ENCODE measurements at regions not wholly inside any gene's neighbourhood (a gene's known extent, or its start where the extent isn't known, plus 50 kb on each side); places are given as distances from the start of the nearest gene placed in this dataset.
"Not testable (repeated sequence)": the region's sequence is repeated elsewhere in the genome, so short reads cannot be mapped to it uniquely, and the experiment has no call there.

DNA sequence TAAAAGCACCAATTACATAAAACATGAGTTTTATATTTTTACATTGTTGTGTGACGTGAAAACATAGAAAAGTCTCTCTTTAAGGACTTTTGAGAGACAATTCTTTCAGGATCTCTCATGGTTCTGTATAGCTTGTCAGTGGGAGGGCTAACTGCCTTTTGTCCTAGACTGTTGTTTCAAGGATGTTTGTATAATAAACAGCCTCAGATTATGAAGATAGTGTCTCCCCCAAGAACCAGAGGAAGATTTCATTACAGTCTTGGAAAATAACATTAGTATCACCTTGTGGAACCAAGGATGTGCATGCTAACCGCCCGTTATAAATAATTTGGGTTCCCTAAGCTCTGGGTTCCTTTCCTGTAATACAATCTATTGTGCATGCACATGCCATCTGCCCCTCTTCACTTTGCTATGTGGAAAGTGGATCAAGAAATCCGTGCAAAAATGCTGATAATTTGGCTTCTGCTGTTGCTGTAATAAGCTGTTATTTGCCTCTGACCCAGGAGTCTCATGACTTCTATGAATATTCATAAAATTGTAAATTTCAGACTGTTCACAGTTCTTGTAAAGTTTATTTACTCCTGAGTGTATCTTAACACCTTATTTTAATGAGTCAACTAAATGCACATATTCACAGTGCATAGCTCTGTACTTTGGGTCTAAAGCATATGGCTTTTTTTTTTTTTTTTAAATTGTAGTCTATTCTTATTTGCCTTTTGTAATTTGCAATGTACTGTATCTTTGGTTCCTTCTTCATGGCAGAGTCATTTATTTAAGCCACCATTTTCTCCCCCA, 265.5 kb downstream of the PTH2R start:
- H3K9me2 ChIP-seq (ENCODE audit: insufficient read depth), result no peaks in the 10 kb centered on the region
- H3K4me2 ChIP-seq, result no peak overlapping the region
- H3K79me2 ChIP-seq (ENCODE audit: low read depth), result no peaks in the 10 kb centered on the region
- no peak overlapping the region for H3K27ac ChIP-seq
- intact Hi-C loops (cut with micrococcal nuclease; ENCODE audit: unreplicated experiment), result no loop called here
- H3K27me3 ChIP-seq (ENCODE audit: insufficient read depth, low read depth), result no peaks in the 10 kb centered on the region
- no TSS peak for BruUV-seq (replicated peaks)
- ChIA-PET CTCF (no interaction called here), POLR2A (ENCODE audit: unreplicated experiment) (no interaction called here)
- DNase-seq, result no peak
- H3K4me1 ChIP-seq (replicated peaks; ENCODE audit: insufficient read depth), result no peaks in the 10 kb centered on the region
- H3K36me3 ChIP-seq (ENCODE audit: low read depth), result no peaks in the 10 kb centered on the region
- no peaks in the 10 kb centered on the region for H3F3A ChIP-seq (ENCODE audit: insufficient read depth, low read depth)
- no peaks in the 10 kb centered on the region for H4K20me1 ChIP-seq (ENCODE audit: insufficient read depth)
- H3K9me3 ChIP-seq (ENCODE audit: insufficient read depth, low read depth), result no peaks in the 10 kb centered on the region
- H2AFZ ChIP-seq, result no peak overlapping the region
- no peak overlapping the region for H3K4me3 ChIP-seq
- no peak for TF ChIP-seq CTCF (conservative IDR thresholded peaks at IDR 0.05)

DNA sequence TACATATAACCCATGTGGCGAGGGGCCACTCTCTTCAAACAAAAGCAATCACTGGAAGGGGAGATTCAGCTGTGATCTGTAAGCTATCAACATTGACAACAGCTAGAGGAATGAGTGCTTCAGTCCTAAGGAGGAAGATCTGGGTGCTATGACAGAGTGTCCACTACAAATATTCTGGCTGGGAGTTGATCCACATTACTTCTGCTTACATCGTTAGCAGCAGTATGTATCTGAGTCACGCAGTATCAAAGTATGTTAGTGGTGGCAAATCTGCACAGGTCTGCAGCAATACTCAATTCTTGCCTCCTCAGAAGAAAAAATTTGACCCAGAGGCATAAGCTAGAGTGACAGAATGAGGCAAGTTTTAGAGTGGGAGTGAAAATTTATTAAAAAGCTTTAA, 267.0 kb downstream of the PTH2R start:
- H3K9me3 ChIP-seq (ENCODE audit: insufficient read depth, low read depth), result no peaks in the 10 kb centered on the region
- H3K4me1 ChIP-seq (replicated peaks; ENCODE audit: insufficient read depth), result no peaks in the 10 kb centered on the region
- H3K9me2 ChIP-seq (ENCODE audit: insufficient read depth), result no peaks in the 10 kb centered on the region
- no peak overlapping the region for H3K4me3 ChIP-seq
- no peak for TF ChIP-seq CTCF (conservative IDR thresholded peaks at IDR 0.05)
- TF ChIP-seq EZH2 (IDR thresholded peaks at IDR 0.05; ENCODE audit: low read depth), result no peak
- H3F3A ChIP-seq (ENCODE audit: insufficient read depth, low read depth), result no peaks in the 10 kb centered on the region
- H4K20me1 ChIP-seq (ENCODE audit: insufficient read depth), result no peaks in the 10 kb centered on the region
- intact Hi-C loops (cut with micrococcal nuclease; ENCODE audit: unreplicated experiment), result no loop called here
- H3K27me3 ChIP-seq (ENCODE audit: insufficient read depth, low read depth), result no peaks in the 10 kb centered on the region
- H2AFZ ChIP-seq, result no peak overlapping the region
- H3K36me3 ChIP-seq (ENCODE audit: low read depth), result no peaks in the 10 kb centered on the region
- H3K79me2 ChIP-seq (ENCODE audit: low read depth), result no peaks in the 10 kb centered on the region
- ChIA-PET POLR2A (ENCODE audit: unreplicated experiment) (no interaction called here), CTCF (no interaction called here)
- no TSS peak for BruUV-seq (replicated peaks)
- DNase-seq, result no peak
- H3K4me2 ChIP-seq, result no peak overlapping the region
- H3K27ac ChIP-seq, result no peak overlapping the region

- no peaks in the 10 kb centered on the region for H3K36me3 ChIP-seq (ENCODE audit: low read depth)
- H3K4me2 ChIP-seq, result no peak overlapping the region
- CTCF ChIA-PET, result no interaction called here
- H3K27ac ChIP-seq, result no peak overlapping the region
- no peaks in the 10 kb centered on the region for H3K9me2 ChIP-seq (ENCODE audit: insufficient read depth)
- BruUV-seq (replicated peaks), result no TSS peak
- intact Hi-C loops (cut with micrococcal nuclease; ENCODE audit: unreplicated experiment), result no loop called here
- no peaks in the 10 kb centered on the region for H3K4me1 ChIP-seq (replicated peaks; ENCODE audit: insufficient read depth)
- H3F3A ChIP-seq (ENCODE audit: insufficient read depth, low read depth), result no peaks in the 10 kb centered on the region
- TF ChIP-seq CTCF (conservative IDR thresholded peaks at IDR 0.05), result no peak
- TF ChIP-seq EZH2 (IDR thresholded peaks at IDR 0.05; ENCODE audit: low read depth), result no peak
- no peak overlapping the region for H2AFZ ChIP-seq
- POLR2A ChIA-PET (ENCODE audit: unreplicated experiment), result no interaction called here
- no peaks in the 10 kb centered on the region for H3K79me2 ChIP-seq (ENCODE audit: low read depth)
- no peaks in the 10 kb centered on the region for H4K20me1 ChIP-seq (ENCODE audit: insufficient read depth)
- H3K4me3 ChIP-seq, result no peak overlapping the region
- H3K9me3 ChIP-seq (ENCODE audit: insufficient read depth, low read depth), result no peaks in the 10 kb centered on the region
- H3K27me3 ChIP-seq (ENCODE audit: insufficient read depth, low read depth), result no peaks in the 10 kb centered on the region
- no peak for DNase-seq
Measured at GRCh38 chr2:208674919-208675318, 268.3 kb downstream of the PTH2R start.

GRCh38 chr2:208685929-208686328, 279.3 kb downstream of the PTH2R start:
- H3K4me1 ChIP-seq (replicated peaks; ENCODE audit: insufficient read depth); H3F3A ChIP-seq (ENCODE audit: insufficient read depth, low read depth); H3K9me3 ChIP-seq (ENCODE audit: insufficient read depth, low read depth); H3K27me3 ChIP-seq (ENCODE audit: insufficient read depth, low read depth); H2AFZ ChIP-seq; intact Hi-C loops (cut with micrococcal nuclease; ENCODE audit: unreplicated experiment); H3K79me2 ChIP-seq (ENCODE audit: low read depth); H3K9me2 ChIP-seq (ENCODE audit: insufficient read depth); CTCF ChIA-PET; H3K36me3 ChIP-seq (ENCODE audit: low read depth); H4K20me1 ChIP-seq (ENCODE audit: insufficient read depth); POLR2A ChIA-PET (ENCODE audit: unreplicated experiment); BruUV-seq (replicated peaks); H3K27ac ChIP-seq; DNase-seq; H3K4me3 ChIP-seq; H3K4me2 ChIP-seq: not testable (repeated sequence)
